HG03354 (cell line): ENCODE measurements at regions not wholly inside any gene's neighbourhood (a gene's known extent, or its start where the extent isn't known, plus 50 kb on each side); places are given as distances from the start of the nearest gene placed in this dataset.
"Not testable (repeated sequence)": the region's sequence is repeated elsewhere in the genome, so short reads cannot be mapped to it uniquely, and the experiment has no call there.

Source experiments
- ATAC-seq: cut with Tn5 transposase; IDR thresholded peaks from one replicate; pipeline ENCODE4 v1.9.1; 2021; ENCODE audit warnings: mild to moderate bottlenecking; ENCODE audit not compliant: unreplicated experiment, poor library complexity, severe bottlenecking

GRCh38 chr12:76292891-76293290 is 55.3 kb downstream of the BBS10 start:
- ATAC-seq, result not testable (repeated sequence)

DNA sequence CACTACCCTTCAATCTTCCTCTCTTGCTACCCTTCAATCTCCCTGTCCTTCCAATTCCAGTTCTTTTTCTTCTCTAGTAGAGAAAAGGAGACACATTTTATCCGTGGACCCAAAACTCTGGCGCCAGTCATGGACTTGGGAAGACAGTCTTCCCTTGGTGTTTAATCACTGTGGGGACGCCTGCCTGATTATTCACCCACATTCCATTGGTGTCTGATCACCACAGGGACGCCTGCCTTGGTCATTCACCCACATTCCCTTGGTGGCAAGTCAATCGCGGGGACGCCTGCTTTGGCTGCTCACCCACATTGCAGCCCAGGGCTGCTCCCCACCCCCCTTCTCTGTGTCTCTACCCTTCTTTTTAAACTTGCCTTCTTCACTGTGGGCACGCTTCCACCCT is 55.9 kb downstream of the BBS10 start:
- not testable (repeated sequence) for ATAC-seq

- no peak for ATAC-seq
Measured at GRCh38 chr12:76290963-76291859, 57.0 kb downstream of the BBS10 start.

GRCh38 chr12:76288218-76288617 is 60.0 kb downstream of the BBS10 start:
- ATAC-seq, result no peak

GRCh38 chr12:76284816-76285750 is 63.1 kb downstream of the BBS10 start:
- ATAC-seq, result no peak

DNA sequence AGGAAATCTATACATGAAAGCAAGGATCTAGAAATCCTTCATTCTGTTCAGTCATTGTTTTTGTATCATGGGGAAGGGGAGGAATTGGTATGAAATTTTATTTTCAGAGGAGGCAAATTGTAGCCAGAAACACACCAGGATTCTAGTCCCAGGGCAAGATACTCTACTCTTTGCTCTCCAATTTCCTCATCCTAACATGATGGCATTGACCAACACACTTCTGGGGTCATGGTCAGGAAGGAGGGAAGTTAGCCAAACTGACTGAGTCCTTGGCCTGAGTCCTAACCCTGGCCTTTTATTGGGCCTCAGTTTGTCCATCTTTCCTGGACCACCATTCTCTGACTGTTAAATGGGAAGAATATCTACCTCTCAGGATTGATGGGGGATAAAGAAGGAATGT is 65.5 kb downstream of the BBS10 start:
- ATAC-seq, result no peak

GRCh38 chr12:76277480-76277879 is 70.7 kb downstream of the BBS10 start:
- ATAC-seq, result no peak

DNA sequence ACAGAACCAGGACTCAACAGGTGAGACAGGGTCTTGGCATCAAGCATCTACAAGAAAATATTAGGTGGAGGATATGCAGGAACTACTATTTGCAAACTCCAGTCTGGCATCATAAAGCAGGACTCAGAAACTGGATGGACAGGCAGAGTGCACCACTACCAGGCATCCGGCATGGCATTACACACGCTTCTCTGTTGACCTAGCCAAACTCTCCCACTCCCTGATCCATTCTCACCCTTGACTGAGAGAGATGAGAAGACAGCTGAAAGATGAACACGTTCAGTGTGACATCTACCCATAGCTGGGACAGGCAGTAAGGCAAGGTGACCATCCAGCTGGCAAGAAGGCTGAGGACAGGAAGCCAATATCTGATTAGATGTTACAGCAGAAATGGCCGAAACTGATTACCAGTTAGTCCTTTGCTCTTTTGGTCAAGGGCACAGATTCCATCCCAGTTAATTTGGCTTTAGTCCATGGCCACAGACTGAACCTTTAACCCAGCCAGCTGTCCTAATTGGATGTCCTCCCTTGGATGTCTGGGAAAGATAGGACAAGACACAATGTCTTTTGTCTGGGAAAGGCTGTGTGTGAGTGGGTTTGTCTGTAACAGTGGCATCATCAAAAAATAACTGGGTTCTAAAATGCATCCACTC is 71.6 kb downstream of the BBS10 start:
- ATAC-seq, result no peak

- no peak for ATAC-seq
Measured at GRCh38 chr12:76275511-76276093, 72.6 kb downstream of the BBS10 start.

GRCh38 chr12:76274420-76275083 is 73.7 kb downstream of the BBS10 start:
- no peak for ATAC-seq

DNA sequence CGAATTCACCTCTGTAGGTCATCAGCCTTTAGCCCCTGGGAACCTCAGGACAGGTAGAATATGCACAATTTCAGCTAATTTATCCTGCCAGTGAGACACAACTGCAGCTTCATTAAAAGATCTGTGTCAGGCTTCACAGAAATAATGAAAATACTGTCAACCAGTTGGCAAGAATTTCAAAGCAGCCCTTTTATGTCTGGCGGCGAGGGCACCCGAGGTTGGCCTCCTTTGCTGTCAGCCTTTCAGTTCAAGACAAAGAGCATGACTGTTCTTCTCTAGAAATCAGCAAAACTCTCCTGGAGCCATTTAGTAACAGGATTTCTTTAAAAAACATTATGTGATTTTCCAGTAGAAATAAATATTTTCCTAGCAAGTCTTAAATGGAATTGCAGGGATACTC is 75.9 kb downstream of the BBS10 start:
- no peak for ATAC-seq

- no peak for ATAC-seq
Measured at GRCh38 chr12:76270657-76271358, 77.4 kb downstream of the BBS10 start.

DNA sequence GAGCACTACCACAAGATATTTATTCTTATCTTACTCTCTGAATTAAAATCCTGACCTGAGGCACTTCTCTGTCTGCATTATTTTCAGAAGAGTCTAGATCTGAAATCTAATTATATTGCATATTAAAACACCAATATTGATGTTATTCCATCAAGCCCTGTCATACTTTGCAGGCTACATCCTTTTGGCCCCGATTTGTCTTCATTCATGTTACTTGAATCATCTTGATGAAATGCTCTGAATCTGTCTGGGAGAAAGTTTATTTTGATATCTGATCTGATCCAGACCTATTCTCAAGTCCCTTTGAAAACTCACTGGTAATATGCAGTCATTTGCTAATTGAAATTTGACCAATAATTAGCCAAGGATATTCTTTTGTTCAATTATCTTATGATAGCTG is 79.9 kb downstream of the BBS10 start:
- ATAC-seq, result no peak

GRCh38 chr12:76266797-76267196 is 81.4 kb downstream of the BBS10 start:
- no peak for ATAC-seq

DNA sequence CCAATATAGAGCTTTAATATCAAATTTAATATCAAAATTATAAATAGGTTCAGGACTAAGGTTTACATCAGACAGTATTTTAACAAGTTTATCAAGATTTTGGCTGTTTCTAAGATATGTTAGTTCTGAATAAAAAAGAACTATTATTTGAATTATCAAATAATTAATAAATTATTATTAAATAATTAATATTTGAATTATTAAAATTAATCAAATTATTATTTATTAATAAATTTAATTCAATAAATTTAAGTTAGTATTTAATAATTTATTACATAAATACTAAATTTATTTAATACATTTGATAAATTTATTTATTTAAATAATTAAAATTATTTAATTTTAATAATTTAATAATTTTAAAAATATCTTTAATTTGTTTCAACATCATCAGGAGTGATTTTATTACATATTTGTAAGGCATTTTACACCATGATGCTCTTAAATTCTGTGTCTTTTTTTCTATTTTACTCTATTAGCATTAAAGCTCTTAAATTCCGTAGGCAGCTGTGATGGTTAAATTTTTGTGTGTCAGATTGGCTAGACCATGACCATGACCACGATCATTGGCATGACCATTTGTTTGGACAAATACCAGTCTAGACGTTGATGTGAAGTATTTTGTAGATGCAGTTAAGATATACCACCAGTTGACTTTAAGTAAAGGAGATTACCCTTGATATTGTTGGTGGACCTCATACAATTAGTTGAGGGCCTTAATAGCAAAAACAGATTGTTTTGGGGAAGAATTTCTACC is 82.6 kb downstream of the BBS10 start:
- ATAC-seq, result no peak

GRCh38 chr12:76264611-76265012 is 83.6 kb downstream of the BBS10 start:
- ATAC-seq, result no peak

GRCh38 chr12:76263696-76264095 is 84.5 kb downstream of the BBS10 start:
- ATAC-seq, result no peak

DNA sequence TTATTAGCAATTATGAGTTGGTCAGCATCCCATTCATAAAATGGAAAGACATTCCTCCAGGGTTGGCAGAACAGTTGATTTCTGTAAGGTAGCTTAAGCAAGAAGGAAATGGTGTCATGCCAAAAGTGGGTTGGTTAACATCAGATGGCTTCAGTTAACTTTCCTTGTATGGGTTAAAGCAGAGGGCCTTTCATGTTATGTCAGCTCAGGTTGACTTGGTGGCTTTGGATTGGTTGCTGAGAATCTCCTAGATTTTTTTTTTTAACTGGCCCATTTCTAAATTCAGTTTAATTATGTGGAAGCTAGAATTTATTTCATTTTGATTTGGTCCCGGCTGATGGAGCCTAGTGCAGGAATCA is 87.8 kb downstream of the BBS10 start:
- ATAC-seq, result no peak
